BJ (cell line): ENCODE measurements at regions not wholly inside any gene's neighbourhood (a gene's known extent, or its start where the extent isn't known, plus 50 kb on each side); places are given as distances from the start of the nearest gene placed in this dataset.

ENCODE experiments used
- CTCF ChIA-PET: fragments of 350-600 bp; formaldehyde crosslinking; extraction: SDS; loops from one replicate; lab custom pipeline; 2021; ENCODE audit warnings: antibody characterized with exemption, inconsistent platforms; lab: Yijun Ruan, JAX
- POLR2A ChIA-PET: fragments of 300-600 bp; sonication (Branson Sonifier 250); formaldehyde crosslinking; extraction: SDS; loops from one replicate; lab custom pipeline; 2021; ENCODE audit warnings: antibody characterized with exemption; lab: Charles Lee
- DNase-seq: peaks from one replicate; pipeline ENCODE4 v3.0.0-alpha.2; 2011; ENCODE audit warnings: low read depth
- H3K27me3 ChIP-seq: 2 replicates; pipeline ENCODE4 v1.6.0; 2011; ENCODE audit warnings: low read length; ENCODE audit not compliant: control insufficient read depth, insufficient read depth
- H3K36me3 ChIP-seq: 2 replicates; pipeline ENCODE4 v1.5.1; 2011; ENCODE audit warnings: low read length; ENCODE audit not compliant: control insufficient read depth, insufficient read depth
- H3K4me3 ChIP-seq: 2 replicates; pipeline ENCODE4 v1.5.1; 2011; ENCODE audit warnings: low read depth, mild to moderate bottlenecking, control low read depth, low read length
- CTCF ChIP-seq: IDR thresholded peaks from 2 replicates; pipeline ENCODE4 v1.5.1; 2011; ENCODE audit warnings: low read depth, mild to moderate bottlenecking, control low read depth, inconsistent platforms, low read length, moderate library complexity; ENCODE audit not compliant: insufficient read depth

- Histone ChIP-seq H3K27me3 (no peaks in the 10 kb centered on the region), H3K4me3 (no peak overlapping the region), H3K36me3 (no peaks in the 10 kb centered on the region)
- POLR2A ChIA-PET, result no interaction called here
- no peak for TF ChIP-seq CTCF
- no peak for DNase-seq
- CTCF ChIA-PET, result no interaction called here
These were observed 976.9 kb downstream of the NLGN4Y start for GRCh38 chrY:15501181-15501580.

DNA sequence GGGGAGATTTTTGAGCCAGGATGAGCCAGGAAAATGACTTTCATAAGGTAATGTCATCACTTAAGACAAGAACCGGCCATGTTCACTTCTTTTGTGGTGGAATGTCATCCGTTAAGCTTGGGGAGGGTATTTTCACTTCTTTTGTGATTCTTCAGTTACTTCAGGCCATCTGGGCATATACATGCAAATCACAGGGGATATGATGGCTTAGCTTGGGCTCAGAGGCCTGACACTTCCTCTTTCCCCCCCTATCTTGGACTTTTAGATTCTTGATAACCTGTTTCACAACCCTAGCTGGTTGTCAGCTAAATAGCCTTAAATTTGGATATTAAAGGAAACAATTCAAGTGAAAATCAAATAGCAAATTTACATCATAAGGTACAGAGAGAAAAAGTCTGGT lies 986.0 kb downstream of the NLGN4Y start:
- POLR2A ChIA-PET, result no interaction called here
- CTCF ChIA-PET, result interaction anchor here (0.7 kb wide), 1 partner anchor 985 kb away, joined by 3 read pairs; no protein-coding TSS in a partner anchor
- Histone ChIP-seq H3K4me3 (no peak overlapping the region), H3K36me3 (no peaks in the 10 kb centered on the region), H3K27me3 (no peaks in the 10 kb centered on the region)
- no peak for DNase-seq
- no peak for TF ChIP-seq CTCF

DNA sequence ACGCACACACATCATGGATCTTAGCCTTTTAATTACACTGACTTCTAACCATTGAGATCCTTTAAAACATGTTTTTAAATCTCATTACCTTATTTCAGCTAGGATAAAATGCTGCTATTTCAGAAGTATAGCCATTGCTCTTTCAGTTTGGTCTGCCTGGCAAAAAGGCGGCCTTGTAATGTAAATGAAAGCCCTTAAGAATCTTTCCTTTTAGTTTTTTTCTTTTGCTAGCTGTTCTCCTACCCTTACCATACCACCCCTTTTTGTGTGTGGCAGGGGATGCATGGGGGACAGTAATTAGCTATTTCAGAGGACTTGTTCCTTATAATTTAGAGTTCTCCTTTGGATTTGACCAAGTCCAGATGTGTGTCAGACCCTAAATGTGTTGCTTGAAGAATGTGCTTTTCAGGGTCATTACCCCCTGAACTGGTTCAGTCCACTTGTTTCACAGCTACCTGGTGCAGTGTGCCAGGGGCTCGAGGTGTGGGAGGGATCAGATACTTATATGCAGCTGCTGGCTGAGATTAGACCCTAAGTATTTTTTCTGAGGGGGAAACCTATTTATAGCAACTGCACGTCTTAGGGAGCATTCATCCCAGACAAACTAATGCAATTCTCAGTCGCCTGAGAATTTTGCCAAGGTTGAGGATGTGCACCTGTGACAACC lies 986.8 kb downstream of the NLGN4Y start:
- TF ChIP-seq CTCF, result no peak
- POLR2A ChIA-PET, result no interaction called here
- no peak for DNase-seq
- Histone ChIP-seq H3K36me3 (no peaks in the 10 kb centered on the region), H3K27me3 (no peaks in the 10 kb centered on the region), H3K4me3 (no peak overlapping the region)
- CTCF ChIA-PET, result interaction anchor here (0.7 kb wide), 2 partner anchors 94 to 986 kb away, joined by 3 read pairs; no protein-coding TSS in a partner anchor

GRCh38 chrY:15535131-15535530 lies 1010.8 kb downstream of the NLGN4Y start:
- Histone ChIP-seq H3K4me3 (no peak overlapping the region), H3K27me3 (no peaks in the 10 kb centered on the region), H3K36me3 (no peaks in the 10 kb centered on the region)
- DNase-seq, result no peak
- TF ChIP-seq CTCF, result no peak
- ChIA-PET POLR2A (no interaction called here), CTCF (no interaction called here)

DNA sequence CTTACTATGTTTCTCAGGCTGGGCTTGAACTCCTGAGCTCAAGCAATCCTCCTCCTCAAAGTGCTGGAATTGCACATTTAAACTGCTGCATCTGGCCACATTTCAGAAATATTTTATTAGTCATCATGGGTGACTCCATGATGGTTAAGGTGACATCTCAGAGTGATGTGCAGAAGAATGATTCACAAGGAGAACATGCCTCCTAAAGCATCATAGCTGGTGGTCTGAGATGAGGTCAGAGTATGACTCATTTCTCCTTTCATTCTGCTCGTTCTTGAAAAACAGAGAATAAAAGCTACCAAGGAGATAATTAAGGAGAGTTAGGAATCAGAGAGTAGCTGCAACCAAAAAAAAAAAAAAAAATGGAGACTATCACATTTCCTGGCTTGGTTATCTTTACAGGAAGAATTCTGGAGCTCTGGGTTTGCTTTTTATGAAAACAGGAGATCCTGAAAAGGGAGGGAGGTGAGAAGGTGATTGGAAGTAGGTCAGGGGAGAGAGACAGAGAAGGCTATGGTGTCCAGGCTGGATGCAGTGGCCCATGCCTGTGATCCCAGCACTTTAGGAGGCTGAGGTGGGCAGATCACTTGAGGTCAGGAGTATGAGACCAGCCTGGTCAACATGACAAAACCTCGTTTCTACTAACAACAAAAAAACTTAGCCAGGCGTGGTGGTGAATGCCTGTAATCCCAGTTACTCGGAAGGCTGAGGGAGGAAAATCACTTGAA lies 1011.6 kb downstream of the NLGN4Y start:
- ChIA-PET POLR2A (no interaction called here), CTCF (no interaction called here)
- no peak for TF ChIP-seq CTCF
- peak; percentile 85 for DNase-seq
- Histone ChIP-seq H3K27me3 (no peaks in the 10 kb centered on the region), H3K36me3 (no peaks in the 10 kb centered on the region), H3K4me3 (no peak overlapping the region)
